ENCODE measurements at regions not wholly inside any gene's neighbourhood (a gene's known extent, or its start where the extent isn't known, plus 50 kb on each side); places are given as distances from the start of the nearest gene placed in this dataset.

DNA sequence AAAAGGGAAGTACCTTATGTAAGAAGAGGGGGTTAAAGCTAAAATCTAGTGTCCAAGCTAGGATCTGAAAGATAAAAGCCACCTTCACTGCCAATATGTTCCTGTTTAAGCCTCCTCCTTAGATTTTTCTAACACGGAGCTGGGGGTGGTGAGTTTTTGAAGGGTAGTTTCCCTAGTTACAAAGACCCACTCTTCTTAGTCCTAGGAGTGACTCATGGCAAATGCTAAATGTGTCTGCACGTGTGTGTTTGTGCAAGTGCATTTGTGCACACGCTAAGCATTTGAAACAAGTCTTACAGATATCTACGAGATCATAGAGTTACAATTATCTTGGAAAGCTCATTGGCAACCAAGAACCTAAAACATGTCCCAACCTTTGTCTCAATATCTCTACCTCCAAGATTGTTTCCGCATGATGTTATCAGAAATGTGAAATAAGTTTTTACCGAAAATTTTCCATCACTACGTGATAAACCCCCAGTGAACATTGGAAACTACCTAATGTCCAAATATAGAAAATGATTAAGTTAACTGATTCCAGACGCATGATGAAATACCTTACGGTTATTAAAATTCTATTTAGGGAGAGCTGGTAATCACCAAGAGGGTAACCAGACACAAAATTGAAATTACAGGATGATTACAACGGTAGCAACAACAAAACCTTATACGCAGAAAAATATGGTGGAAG lies 78.0 kb upstream of the HRH2 start:
- Histone ChIP-seq H3K36me3 (ENCODE audit: control insufficient read depth, low read depth, low read length) (no peaks in the 10 kb centered on the region), H3K4me1 (ENCODE audit: control insufficient read depth, low read depth, low read length) (no peaks in the 10 kb centered on the region), H3K9me3 (ENCODE audit: control insufficient read depth, low read depth, low read length) (no peaks in the 10 kb centered on the region), H3K27ac (ENCODE audit: low read length) (no peak overlapping the region), H3K27me3 (ENCODE audit: control insufficient read depth, insufficient read depth, low read length) (peaks cover 4% of the 10 kb centered on the region), H3K9ac (ENCODE audit: low read length) (no peak overlapping the region), H3K4me3 (ENCODE audit: low read length) (no peak overlapping the region)

- no peak overlapping the region for H3K4me3 ChIP-seq (ENCODE audit: low read length)
- H3K9me3 ChIP-seq (ENCODE audit: control insufficient read depth, low read depth, low read length), result no peaks in the 10 kb centered on the region
- H3K27ac ChIP-seq (ENCODE audit: low read length), result no peak overlapping the region
- H3K27me3 ChIP-seq (ENCODE audit: control insufficient read depth, insufficient read depth, low read length), result no peaks in the 10 kb centered on the region
- H3K9ac ChIP-seq (ENCODE audit: low read length), result no peak overlapping the region
- H3K36me3 ChIP-seq (ENCODE audit: control insufficient read depth, low read depth, low read length), result no peaks in the 10 kb centered on the region
- H3K4me1 ChIP-seq (ENCODE audit: control insufficient read depth, low read depth, low read length), result peaks cover under 1% of the 10 kb centered on the region
Observed at GRCh38 chr5:175582697-175583096, 75.2 kb upstream of the HRH2 start.

- H3K4me3 ChIP-seq (ENCODE audit: low read length), result no peak overlapping the region
- H3K4me1 ChIP-seq (ENCODE audit: control insufficient read depth, low read depth, low read length), result peaks cover 6% of the 10 kb centered on the region
- H3K9me3 ChIP-seq (ENCODE audit: control insufficient read depth, low read depth, low read length), result no peaks in the 10 kb centered on the region
- H3K9ac ChIP-seq (ENCODE audit: low read length), result no peak overlapping the region
- no peak overlapping the region for H3K27ac ChIP-seq (ENCODE audit: low read length)
- H3K36me3 ChIP-seq (ENCODE audit: control insufficient read depth, low read depth, low read length), result no peaks in the 10 kb centered on the region
- no peaks in the 10 kb centered on the region for H3K27me3 ChIP-seq (ENCODE audit: control insufficient read depth, insufficient read depth, low read length)
Observed at GRCh38 chr5:175585567-175585966, 72.3 kb upstream of the HRH2 start.

DNA sequence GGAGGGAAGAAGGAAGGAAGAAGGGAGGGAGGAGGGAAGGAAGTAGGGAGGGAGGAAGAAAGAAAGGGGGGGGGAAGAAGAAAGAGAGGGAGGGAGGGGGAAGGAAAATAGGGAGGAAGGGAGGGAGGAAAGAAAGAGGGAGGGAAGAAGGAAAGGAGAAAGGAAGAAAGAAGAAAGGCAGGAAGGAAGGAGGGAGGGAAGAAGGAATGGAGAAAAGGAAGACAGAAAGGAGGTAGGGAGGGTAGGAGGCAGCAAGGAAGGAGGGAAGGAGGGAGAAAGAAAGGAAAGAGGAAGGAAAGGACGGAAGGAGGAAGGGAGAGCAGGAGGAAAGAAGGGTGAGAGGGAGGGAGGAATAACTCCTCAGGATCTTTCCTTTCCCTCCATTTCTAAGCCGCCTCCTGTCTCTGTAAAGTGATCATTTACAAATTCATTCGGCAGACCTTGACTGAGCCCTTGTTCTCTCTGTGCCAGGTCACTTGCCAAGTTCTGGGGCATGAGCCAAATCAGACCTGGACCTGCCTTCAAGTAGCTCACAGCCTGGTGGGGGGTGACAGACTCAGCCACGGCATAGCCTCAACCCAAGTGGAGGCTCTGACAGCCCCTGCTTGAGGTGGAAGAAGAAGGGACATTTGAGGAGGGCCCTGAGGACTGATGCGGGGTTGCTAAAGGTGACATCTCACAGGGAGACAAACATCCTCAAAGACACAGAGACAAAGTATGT lies 69.0 kb upstream of the HRH2 start:
- Histone ChIP-seq H3K4me1 (ENCODE audit: control insufficient read depth, low read depth, low read length) (peaks cover 6% of the 10 kb centered on the region), H3K27me3 (ENCODE audit: control insufficient read depth, insufficient read depth, low read length) (no peaks in the 10 kb centered on the region), H3K27ac (ENCODE audit: low read length) (no peak overlapping the region), H3K9ac (ENCODE audit: low read length) (no peak overlapping the region), H3K4me3 (ENCODE audit: low read length) (no peak overlapping the region), H3K9me3 (ENCODE audit: control insufficient read depth, low read depth, low read length) (no peaks in the 10 kb centered on the region), H3K36me3 (ENCODE audit: control insufficient read depth, low read depth, low read length) (no peaks in the 10 kb centered on the region)

- no peaks in the 10 kb centered on the region for H3K27me3 ChIP-seq (ENCODE audit: control insufficient read depth, insufficient read depth, low read length)
Observed at GRCh38 chr5:175589714-175590113, 68.2 kb upstream of the HRH2 start.

DNA sequence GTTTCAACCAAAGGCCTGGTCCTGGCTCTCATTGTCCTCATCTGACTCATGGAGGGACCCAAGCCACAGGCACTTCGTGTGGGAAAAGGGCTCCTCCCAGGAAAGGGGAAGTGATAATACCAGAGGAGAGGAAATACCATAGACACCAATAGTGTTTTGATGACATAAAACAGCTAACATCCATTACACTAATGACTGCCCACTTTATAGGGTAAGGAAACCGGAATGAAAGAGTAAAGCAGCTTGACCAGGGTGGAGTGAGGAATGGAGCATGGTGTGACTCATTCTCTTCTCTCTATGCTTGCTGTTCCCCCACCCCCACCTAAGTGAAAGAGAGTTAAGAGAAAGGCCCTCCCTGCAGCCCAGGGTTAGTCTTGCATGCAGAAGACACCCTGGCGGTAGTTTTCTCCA lies 67.4 kb upstream of the HRH2 start:
- no peak overlapping the region for H3K4me3 ChIP-seq (ENCODE audit: low read length)
- H3K9ac ChIP-seq (ENCODE audit: low read length), result no peak overlapping the region
- H3K27ac ChIP-seq (ENCODE audit: low read length), result no peak overlapping the region
- no peaks in the 10 kb centered on the region for H3K9me3 ChIP-seq (ENCODE audit: control insufficient read depth, low read depth, low read length)
- H3K4me1 ChIP-seq (ENCODE audit: control insufficient read depth, low read depth, low read length), result peaks cover 6% of the 10 kb centered on the region
- no peaks in the 10 kb centered on the region for H3K27me3 ChIP-seq (ENCODE audit: control insufficient read depth, insufficient read depth, low read length)
- H3K36me3 ChIP-seq (ENCODE audit: control insufficient read depth, low read depth, low read length), result no peaks in the 10 kb centered on the region

More at GRCh38 chr5:175589714-175590113, 68.2 kb upstream of the HRH2 start:
- Histone ChIP-seq H3K27ac (ENCODE audit: low read length) (no peak overlapping the region), H3K4me3 (ENCODE audit: low read length) (no peak overlapping the region), H3K4me1 (ENCODE audit: control insufficient read depth, low read depth, low read length) (peaks cover 6% of the 10 kb centered on the region), H3K9me3 (ENCODE audit: control insufficient read depth, low read depth, low read length) (no peaks in the 10 kb centered on the region), H3K9ac (ENCODE audit: low read length) (no peak overlapping the region), H3K36me3 (ENCODE audit: control insufficient read depth, low read depth, low read length) (no peaks in the 10 kb centered on the region)

GRCh38 chr5:175591293-175591692 lies 66.6 kb upstream of the HRH2 start:
- no peaks in the 10 kb centered on the region for H3K9me3 ChIP-seq (ENCODE audit: control insufficient read depth, low read depth, low read length)
- no peaks in the 10 kb centered on the region for H3K36me3 ChIP-seq (ENCODE audit: control insufficient read depth, low read depth, low read length)
- H3K9ac ChIP-seq (ENCODE audit: low read length), result no peak overlapping the region
- H3K4me1 ChIP-seq (ENCODE audit: control insufficient read depth, low read depth, low read length), result peaks cover 6% of the 10 kb centered on the region
- H3K27ac ChIP-seq (ENCODE audit: low read length), result no peak overlapping the region
- no peaks in the 10 kb centered on the region for H3K27me3 ChIP-seq (ENCODE audit: control insufficient read depth, insufficient read depth, low read length)
- no peak overlapping the region for H3K4me3 ChIP-seq (ENCODE audit: low read length)

DNA sequence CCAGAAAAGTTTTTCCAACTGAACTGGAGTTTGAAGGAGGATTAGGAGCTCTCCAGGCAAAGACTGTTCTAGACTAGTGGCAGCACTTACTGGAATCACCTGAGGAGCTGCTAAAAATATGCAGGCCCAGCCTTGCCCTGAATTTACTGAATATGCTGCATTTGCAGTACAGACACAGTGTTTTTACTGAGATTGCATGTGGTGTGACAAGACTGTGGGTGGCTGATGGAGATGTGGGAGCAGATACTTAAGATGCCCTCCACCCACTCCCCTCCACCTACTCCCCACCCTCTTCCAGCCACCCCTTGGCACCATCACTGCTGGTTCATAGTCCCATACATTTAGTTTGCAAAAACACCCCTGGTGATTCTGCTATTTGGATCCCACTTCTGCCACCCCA lies 64.1 kb upstream of the HRH2 start:
- no peak overlapping the region for H3K9ac ChIP-seq (ENCODE audit: low read length)
- no peak overlapping the region for H3K4me3 ChIP-seq (ENCODE audit: low read length)
- H3K4me1 ChIP-seq (ENCODE audit: control insufficient read depth, low read depth, low read length), result peaks cover 10% of the 10 kb centered on the region
- no peak overlapping the region for H3K27ac ChIP-seq (ENCODE audit: low read length)
- H3K9me3 ChIP-seq (ENCODE audit: control insufficient read depth, low read depth, low read length), result no peaks in the 10 kb centered on the region
- no peaks in the 10 kb centered on the region for H3K36me3 ChIP-seq (ENCODE audit: control insufficient read depth, low read depth, low read length)
- H3K27me3 ChIP-seq (ENCODE audit: control insufficient read depth, insufficient read depth, low read length), result no peaks in the 10 kb centered on the region

- Histone ChIP-seq H3K4me3 (ENCODE audit: low read length) (no peak overlapping the region), H3K9ac (ENCODE audit: low read length) (no peak overlapping the region), H3K9me3 (ENCODE audit: control insufficient read depth, low read depth, low read length) (no peaks in the 10 kb centered on the region), H3K4me1 (ENCODE audit: control insufficient read depth, low read depth, low read length) (peaks cover 10% of the 10 kb centered on the region), H3K27me3 (ENCODE audit: control insufficient read depth, insufficient read depth, low read length) (no peaks in the 10 kb centered on the region), H3K27ac (ENCODE audit: low read length) (no peak overlapping the region), H3K36me3 (ENCODE audit: control insufficient read depth, low read depth, low read length) (no peaks in the 10 kb centered on the region)
Observed at GRCh38 chr5:175595905-175596304, 62.0 kb upstream of the HRH2 start.

DNA sequence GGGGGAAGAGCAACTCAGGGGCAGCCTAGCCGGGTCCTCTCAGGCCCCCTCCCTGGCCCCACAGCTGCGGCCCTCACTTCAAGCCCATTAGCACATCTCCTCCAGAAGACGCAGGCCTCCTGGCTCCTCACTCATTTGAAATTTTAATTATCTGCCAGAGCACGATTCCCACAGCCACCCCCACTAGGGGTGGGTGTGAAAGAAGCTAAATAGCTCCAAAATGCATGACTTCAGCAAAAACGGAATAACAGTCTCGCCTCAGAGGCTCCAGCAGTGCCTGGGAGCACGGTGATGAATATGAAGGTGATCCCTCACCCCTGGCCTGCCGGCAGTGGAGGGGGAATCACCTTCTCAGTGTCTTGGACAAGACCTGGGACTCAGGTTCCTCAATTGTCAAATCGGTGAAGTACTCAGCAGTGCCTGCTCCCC lies 61.1 kb upstream of the HRH2 start:
- Histone ChIP-seq H3K4me1 (ENCODE audit: control insufficient read depth, low read depth, low read length) (peaks cover 10% of the 10 kb centered on the region), H3K4me3 (ENCODE audit: low read length) (no peak overlapping the region), H3K9me3 (ENCODE audit: control insufficient read depth, low read depth, low read length) (no peaks in the 10 kb centered on the region), H3K27ac (ENCODE audit: low read length) (no peak overlapping the region), H3K9ac (ENCODE audit: low read length) (no peak overlapping the region), H3K36me3 (ENCODE audit: control insufficient read depth, low read depth, low read length) (no peaks in the 10 kb centered on the region), H3K27me3 (ENCODE audit: control insufficient read depth, insufficient read depth, low read length) (no peaks in the 10 kb centered on the region)

DNA sequence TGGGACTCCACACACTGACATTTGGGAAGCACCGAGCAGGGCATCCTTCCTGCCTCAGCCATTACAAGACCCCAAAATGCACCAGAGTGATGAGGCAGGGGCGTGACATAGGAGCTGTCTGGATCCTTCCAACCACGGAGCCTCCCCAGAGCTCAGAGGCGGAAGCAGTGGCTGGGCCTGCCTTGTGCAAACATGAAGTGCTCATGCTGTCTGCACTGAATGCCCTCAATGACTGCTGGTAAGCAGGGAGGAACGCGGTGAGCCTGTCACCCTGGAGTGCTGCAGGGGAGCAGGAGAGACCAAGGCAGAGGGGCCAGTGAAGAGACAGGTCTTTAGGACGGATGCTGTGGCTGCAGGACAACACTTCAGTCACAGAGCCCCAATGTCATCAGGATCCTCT lies 60.2 kb upstream of the HRH2 start:
- no peaks in the 10 kb centered on the region for H3K36me3 ChIP-seq (ENCODE audit: control insufficient read depth, low read depth, low read length)
- H3K4me3 ChIP-seq (ENCODE audit: low read length), result no peak overlapping the region
- H3K4me1 ChIP-seq (ENCODE audit: control insufficient read depth, low read depth, low read length), result peaks cover 10% of the 10 kb centered on the region
- no peak overlapping the region for H3K9ac ChIP-seq (ENCODE audit: low read length)
- H3K9me3 ChIP-seq (ENCODE audit: control insufficient read depth, low read depth, low read length), result no peaks in the 10 kb centered on the region
- H3K27me3 ChIP-seq (ENCODE audit: control insufficient read depth, insufficient read depth, low read length), result no peaks in the 10 kb centered on the region
- H3K27ac ChIP-seq (ENCODE audit: low read length), result no peak overlapping the region

DNA sequence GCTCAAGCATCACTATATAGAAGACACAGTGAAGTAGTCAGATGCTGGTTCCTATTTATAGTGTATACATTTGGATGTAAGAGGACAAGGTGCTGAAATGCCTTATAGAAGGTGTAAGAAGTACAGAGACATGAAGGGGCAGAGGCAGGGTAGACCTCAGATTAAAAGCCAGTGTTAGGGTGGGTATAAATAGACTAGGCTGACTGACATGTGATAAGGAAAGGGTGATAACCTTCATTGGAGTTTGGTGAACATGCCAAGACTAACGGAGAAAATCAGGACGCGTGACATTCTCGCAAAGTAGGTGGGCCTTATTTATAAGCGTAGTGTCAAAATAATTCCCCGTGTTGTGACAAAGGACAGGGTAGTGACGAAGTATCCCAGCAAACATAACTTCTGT lies 59.1 kb upstream of the HRH2 start:
- no peaks in the 10 kb centered on the region for H3K27me3 ChIP-seq (ENCODE audit: control insufficient read depth, insufficient read depth, low read length)
- peaks cover 20% of the 10 kb centered on the region for H3K4me1 ChIP-seq (ENCODE audit: control insufficient read depth, low read depth, low read length)
- H3K9me3 ChIP-seq (ENCODE audit: control insufficient read depth, low read depth, low read length), result no peaks in the 10 kb centered on the region
- H3K4me3 ChIP-seq (ENCODE audit: low read length), result no peak overlapping the region
- H3K27ac ChIP-seq (ENCODE audit: low read length), result no peak overlapping the region
- H3K9ac ChIP-seq (ENCODE audit: low read length), result no peak overlapping the region
- H3K36me3 ChIP-seq (ENCODE audit: control insufficient read depth, low read depth, low read length), result no peaks in the 10 kb centered on the region
